OCI-LY3 (cell line): ENCODE measurements at regions not wholly inside any gene's neighbourhood (a gene's known extent, or its start where the extent isn't known, plus 50 kb on each side); places are given as distances from the start of the nearest gene placed in this dataset.

Source experiments
- EZH2phosphoT487 ChIP-seq: fragments of 200-600 bp; shearing (Covaris generic); IDR thresholded peaks from 2 replicates; pipeline ENCODE4 v1.6.1; 2018; ENCODE audit warnings: antibody characterized with exemption, mixed run types, low read depth
- TF ChIP-seq, protein P1 (sequence below): fragments of 200-600, 300-600 bp; sonication (generic); IDR thresholded peaks from 2 replicates; pipeline ENCODE4 v1.5.1; 2014; ENCODE audit warnings: antibody characterized with exemption, low read length, low read depth

DNA sequence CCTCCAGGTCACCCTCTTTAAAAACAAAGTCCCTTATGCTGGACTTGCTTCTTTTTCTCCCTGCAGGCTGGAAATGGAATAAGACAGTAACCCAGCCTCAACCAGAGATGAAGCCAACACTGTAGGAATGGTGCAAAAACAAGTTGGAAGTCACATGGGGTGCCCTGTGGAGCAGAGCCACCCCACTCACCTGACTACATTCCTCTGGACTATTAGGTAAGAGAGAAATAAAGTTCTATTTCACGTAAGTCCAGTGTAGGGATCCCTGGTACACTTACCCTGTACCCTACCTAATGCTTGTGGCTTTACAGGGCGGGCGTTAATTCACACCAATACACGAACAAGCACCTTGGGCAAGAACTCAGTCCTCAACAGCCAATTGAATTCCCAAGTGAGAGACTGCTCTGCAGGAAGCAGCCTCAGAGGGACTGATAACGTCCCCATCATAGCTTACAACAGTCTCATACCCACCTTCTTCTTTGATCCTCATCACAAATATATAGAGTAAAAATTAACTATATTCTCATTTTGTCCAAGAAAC, 112.5 kb upstream of the FGGY start:
- TF ChIP-seq, protein P1, sequence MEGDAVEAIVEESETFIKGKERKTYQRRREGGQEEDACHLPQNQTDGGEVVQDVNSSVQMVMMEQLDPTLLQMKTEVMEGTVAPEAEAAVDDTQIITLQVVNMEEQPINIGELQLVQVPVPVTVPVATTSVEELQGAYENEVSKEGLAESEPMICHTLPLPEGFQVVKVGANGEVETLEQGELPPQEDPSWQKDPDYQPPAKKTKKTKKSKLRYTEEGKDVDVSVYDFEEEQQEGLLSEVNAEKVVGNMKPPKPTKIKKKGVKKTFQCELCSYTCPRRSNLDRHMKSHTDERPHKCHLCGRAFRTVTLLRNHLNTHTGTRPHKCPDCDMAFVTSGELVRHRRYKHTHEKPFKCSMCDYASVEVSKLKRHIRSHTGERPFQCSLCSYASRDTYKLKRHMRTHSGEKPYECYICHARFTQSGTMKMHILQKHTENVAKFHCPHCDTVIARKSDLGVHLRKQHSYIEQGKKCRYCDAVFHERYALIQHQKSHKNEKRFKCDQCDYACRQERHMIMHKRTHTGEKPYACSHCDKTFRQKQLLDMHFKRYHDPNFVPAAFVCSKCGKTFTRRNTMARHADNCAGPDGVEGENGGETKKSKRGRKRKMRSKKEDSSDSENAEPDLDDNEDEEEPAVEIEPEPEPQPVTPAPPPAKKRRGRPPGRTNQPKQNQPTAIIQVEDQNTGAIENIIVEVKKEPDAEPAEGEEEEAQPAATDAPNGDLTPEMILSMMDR, result no peak
- TF ChIP-seq EZH2phosphoT487, result no peak
